Cardiac muscle cell (in vitro differentiated cells and primary cell): ENCODE measurements at regions not wholly inside any gene's neighbourhood (a gene's known extent, or its start where the extent isn't known, plus 50 kb on each side); places are given as distances from the start of the nearest gene placed in this dataset.

Experiments
- DNase-seq, 2 donors: peaks; one replicate each; pipeline versions ENCODE4 v3.0.0 to v3.0.0-alpha.2; 2010 to 2017; ENCODE audit warnings: low read depth in 1 of 2, low spot score in 1 of 2
- H3K27ac ChIP-seq: fragments of 200-600 bp; sonication (generic); 2 replicates; pipeline ENCODE4 v1.5.1; 2016
- H3K27me3 ChIP-seq: fragments of 200-600 bp; sonication (generic); 2 replicates; pipeline ENCODE4 v1.6.0; 2016; ENCODE audit warnings: control low read depth
- H3K36me3 ChIP-seq: fragments of 200-600 bp; sonication (generic); 2 replicates; pipeline ENCODE4 v1.5.1; 2016; ENCODE audit warnings: control low read depth
- H3K4me1 ChIP-seq: fragments of 200-600 bp; sonication (generic); 2 replicates; pipeline ENCODE4 v1.8.1; 2017; ENCODE audit warnings: low read depth, mild to moderate bottlenecking, mixed run types
- H3K4me3 ChIP-seq: fragments of 200-600 bp; sonication (generic); 2 replicates; pipeline ENCODE4 v1.5.1; 2016; ENCODE audit warnings: mild to moderate bottlenecking
- H3K9me3 ChIP-seq: fragments of 200-600 bp; sonication (generic); 2 replicates; pipeline ENCODE4 v1.5.1; 2017; ENCODE audit warnings: low read depth, mild to moderate bottlenecking, control low read depth
- TF ChIP-seq, protein P1 (sequence below): IDR thresholded peaks from 2 replicates; pipeline ENCODE4 v1.5.1; 2012; ENCODE audit warnings: low read depth, mild to moderate bottlenecking, low read length

DNA sequence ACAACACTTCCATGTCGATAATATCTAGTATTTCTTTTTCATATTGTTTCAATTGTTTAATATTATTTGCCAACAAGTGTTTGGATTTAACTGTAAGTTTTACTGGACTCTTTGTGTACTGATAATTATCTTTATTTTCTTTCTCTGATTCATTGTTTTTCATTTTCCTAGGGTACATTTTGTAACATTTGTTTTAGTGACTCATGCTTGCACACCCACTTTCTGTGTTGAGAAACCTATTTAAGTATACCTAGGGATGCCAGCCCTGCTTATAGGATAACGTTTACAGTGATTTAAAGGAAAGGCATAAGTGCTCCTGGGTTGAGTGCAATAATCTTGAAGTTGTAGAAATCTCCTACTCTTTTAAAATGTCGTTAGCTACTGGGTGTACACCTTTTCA lies 1386.0 kb upstream of the ADGRL4 start:
- TF ChIP-seq, protein P1, sequence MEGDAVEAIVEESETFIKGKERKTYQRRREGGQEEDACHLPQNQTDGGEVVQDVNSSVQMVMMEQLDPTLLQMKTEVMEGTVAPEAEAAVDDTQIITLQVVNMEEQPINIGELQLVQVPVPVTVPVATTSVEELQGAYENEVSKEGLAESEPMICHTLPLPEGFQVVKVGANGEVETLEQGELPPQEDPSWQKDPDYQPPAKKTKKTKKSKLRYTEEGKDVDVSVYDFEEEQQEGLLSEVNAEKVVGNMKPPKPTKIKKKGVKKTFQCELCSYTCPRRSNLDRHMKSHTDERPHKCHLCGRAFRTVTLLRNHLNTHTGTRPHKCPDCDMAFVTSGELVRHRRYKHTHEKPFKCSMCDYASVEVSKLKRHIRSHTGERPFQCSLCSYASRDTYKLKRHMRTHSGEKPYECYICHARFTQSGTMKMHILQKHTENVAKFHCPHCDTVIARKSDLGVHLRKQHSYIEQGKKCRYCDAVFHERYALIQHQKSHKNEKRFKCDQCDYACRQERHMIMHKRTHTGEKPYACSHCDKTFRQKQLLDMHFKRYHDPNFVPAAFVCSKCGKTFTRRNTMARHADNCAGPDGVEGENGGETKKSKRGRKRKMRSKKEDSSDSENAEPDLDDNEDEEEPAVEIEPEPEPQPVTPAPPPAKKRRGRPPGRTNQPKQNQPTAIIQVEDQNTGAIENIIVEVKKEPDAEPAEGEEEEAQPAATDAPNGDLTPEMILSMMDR: no peak
- no peaks in the 10 kb centered on the region for H3K9me3 ChIP-seq
- DNase-seq: peak in 1 of 2 donors; percentile 50
- H3K4me3 ChIP-seq: no peak overlapping the region
- H3K27me3 ChIP-seq: no peaks in the 10 kb centered on the region
- no peak overlapping the region for H3K27ac ChIP-seq
- no peaks in the 10 kb centered on the region for H3K4me1 ChIP-seq
- no peaks in the 10 kb centered on the region for H3K36me3 ChIP-seq

DNA sequence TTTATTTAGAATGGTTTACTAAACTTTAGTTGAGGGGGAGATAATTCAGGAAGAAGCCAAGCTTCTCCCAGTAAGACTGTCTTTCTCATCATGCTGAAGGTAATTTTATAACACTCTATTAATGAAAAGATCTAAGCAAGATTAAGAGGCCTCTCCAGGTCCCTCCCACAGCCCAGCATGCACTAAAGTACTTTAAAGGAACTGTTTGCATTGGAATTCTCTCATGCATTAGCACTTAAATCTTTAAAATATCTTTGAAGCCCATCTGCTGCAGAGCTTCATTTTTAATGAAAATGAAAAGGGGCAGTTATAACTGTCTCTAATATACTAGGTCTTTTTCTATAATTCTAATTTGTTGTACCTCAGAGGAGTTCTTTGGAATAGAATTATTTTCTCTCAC lies 1379.1 kb upstream of the ADGRL4 start:
- Histone ChIP-seq H3K36me3 (no peaks in the 10 kb centered on the region), H3K27ac (no peak overlapping the region), H3K4me3 (no peak overlapping the region), H3K4me1 (no peaks in the 10 kb centered on the region), H3K9me3 (no peaks in the 10 kb centered on the region), H3K27me3 (no peaks in the 10 kb centered on the region)
- no peak for DNase-seq
- TF ChIP-seq, protein P1: no peak

DNA sequence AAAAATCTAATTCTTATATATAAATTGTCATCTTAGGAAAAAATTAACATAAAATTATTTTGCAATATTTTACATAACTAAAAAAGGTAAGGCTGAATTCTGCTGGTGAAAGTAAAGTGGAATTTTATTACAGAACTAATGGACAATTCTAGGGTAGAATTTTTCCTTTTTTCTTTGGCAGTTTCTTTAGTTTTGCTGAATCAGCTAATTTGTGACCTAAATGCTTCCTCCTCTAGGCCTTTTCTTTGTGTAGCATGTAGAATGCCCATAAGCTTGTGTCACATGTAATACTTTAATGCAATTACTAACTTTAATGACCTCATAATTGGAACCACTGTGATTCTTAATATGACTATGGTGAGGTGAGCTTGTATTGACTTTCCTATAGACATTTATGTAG lies 1378.4 kb upstream of the ADGRL4 start:
- no peaks in the 10 kb centered on the region for H3K27me3 ChIP-seq
- H3K36me3 ChIP-seq: no peaks in the 10 kb centered on the region
- no peaks in the 10 kb centered on the region for H3K4me1 ChIP-seq
- no peak overlapping the region for H3K27ac ChIP-seq
- no peaks in the 10 kb centered on the region for H3K9me3 ChIP-seq
- TF ChIP-seq, protein P1: no peak
- no peak for DNase-seq
- H3K4me3 ChIP-seq: no peak overlapping the region

DNA sequence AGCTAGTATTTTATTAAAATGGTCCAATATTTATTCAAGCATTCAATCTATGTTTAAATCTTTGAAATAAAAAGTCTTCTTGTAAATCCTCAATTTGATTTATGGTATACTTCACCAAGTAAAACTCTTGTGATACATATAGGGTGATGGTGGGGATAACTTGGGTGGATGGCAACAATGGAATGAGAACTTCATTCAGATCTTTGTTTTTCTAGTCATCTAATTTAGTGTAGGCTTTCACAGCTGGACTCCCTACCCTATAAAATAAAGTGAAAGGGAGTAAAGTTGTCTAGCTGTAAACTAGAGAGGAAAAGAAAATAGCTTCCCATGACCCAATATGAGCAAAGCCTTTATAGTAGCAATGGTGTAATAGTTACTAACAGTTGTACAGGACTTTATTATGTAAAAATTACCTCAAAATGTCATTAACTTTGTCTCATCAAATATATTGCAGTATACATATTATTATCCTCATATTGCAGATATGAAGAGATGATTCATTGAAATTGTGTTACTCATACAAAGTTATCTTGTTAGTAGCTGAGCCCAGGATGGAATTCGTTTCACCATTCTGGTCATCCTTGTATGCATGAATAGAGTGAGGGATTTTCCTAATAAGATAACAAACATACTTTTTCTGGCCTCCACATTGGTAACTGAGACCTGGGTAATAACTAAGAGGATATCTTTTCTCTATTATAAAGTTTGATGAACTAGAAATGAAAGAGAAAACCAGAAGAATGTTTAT lies 1377.7 kb upstream of the ADGRL4 start:
- TF ChIP-seq, protein P1: no peak
- Histone ChIP-seq H3K27me3 (no peaks in the 10 kb centered on the region), H3K36me3 (no peaks in the 10 kb centered on the region), H3K4me1 (no peaks in the 10 kb centered on the region), H3K4me3 (no peak overlapping the region), H3K27ac (no peak overlapping the region), H3K9me3 (no peaks in the 10 kb centered on the region)
- peak in 1 of 2 donors; percentile 29 for DNase-seq

DNA sequence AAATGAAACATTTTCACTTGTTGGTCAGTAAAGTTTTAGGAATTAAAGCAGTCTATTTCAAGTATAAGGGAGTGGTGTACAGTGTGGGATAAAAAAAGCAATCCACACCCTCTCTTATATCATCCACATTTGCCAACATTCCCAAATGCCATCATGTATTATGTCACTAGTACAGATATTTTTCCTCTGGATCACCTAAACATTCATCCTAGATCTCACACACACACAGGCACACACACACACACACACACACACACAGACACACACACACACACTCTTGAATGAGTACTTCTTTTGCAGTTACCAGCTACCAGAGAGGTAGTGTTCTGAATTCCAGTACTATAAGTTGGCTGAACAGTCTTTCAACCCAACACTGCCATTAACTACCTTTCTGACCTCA lies 1369.1 kb upstream of the ADGRL4 start:
- H3K4me3 ChIP-seq: no peak overlapping the region
- H3K9me3 ChIP-seq: no peaks in the 10 kb centered on the region
- no peaks in the 10 kb centered on the region for H3K4me1 ChIP-seq
- TF ChIP-seq, protein P1: no peak
- DNase-seq: peak in 1 of 2 donors; percentile 13
- H3K27me3 ChIP-seq: no peaks in the 10 kb centered on the region
- no peaks in the 10 kb centered on the region for H3K36me3 ChIP-seq
- no peak overlapping the region for H3K27ac ChIP-seq
